Neural progenitor cell (in vitro differentiated cells): ENCODE measurements at regions not wholly inside any gene's neighbourhood (a gene's known extent, or its start where the extent isn't known, plus 50 kb on each side); places are given as distances from the start of the nearest gene placed in this dataset.

Experiments
- CTCF ChIP-seq: fragments of 200-600 bp; sonication (generic); IDR thresholded peaks from 2 replicates; pipeline ENCODE4 v1.5.1; 2017; ENCODE audit warnings: antibody characterized with exemption, mild to moderate bottlenecking
- EZH2 ChIP-seq: fragments of 200-600 bp; sonication (generic); IDR thresholded peaks from 2 replicates; pipeline ENCODE4 v1.6.1; 2017; ENCODE audit warnings: antibody characterized with exemption, mild to moderate bottlenecking, moderate library complexity
- EZH2phosphoT487 ChIP-seq: fragments of 200-600 bp; sonication (generic); IDR thresholded peaks from 2 replicates; pipeline ENCODE4 v1.6.1; 2017; ENCODE audit warnings: antibody characterized with exemption

GRCh38 chr20:58565461-58566175 lies 50.4 kb upstream of the APCDD1L start:
- no peak for TF ChIP-seq EZH2phosphoT487
- no peak for TF ChIP-seq CTCF
- no peak for TF ChIP-seq EZH2
